B cell (primary cell): ENCODE measurements at regions not wholly inside any gene's neighbourhood (a gene's known extent, or its start where the extent isn't known, plus 50 kb on each side); places are given as distances from the start of the nearest gene placed in this dataset.

ENCODE experiments used
- ATAC-seq: fragments of 200-7000 bp; cut with Tn5 transposase; one replicate; pipeline ENCODE4 v1.10.0; 2021; ENCODE audit warnings: low read depth, mild to moderate bottlenecking, moderate number of reproducible peaks, moderate library complexity
- CTCF ChIA-PET: fragments of 350-600 bp; sonication (Branson Sonifier 250); formaldehyde crosslinking; loops from one replicate; lab custom pipeline; 2021; ENCODE audit warnings: antibody characterized with exemption, inconsistent platforms; lab: Charles Lee
- POLR2A ChIA-PET: fragments of 350-600 bp; sonication (Branson Sonifier 250); formaldehyde crosslinking; loops from one replicate; lab custom pipeline; 2021; ENCODE audit warnings: antibody characterized with exemption; lab: Charles Lee
- DNase-seq: peaks from one replicate; pipeline ENCODE4 v3.0.0; 2013
- H2AFZ ChIP-seq: 2 replicates; pipeline ENCODE4 v1.6.1; 2012; ENCODE audit warnings: mild to moderate bottlenecking, low read depth, low read length; ENCODE audit not compliant: insufficient read depth, poor library complexity, severe bottlenecking
- H3K27ac ChIP-seq, 2 donors: 1 replicate in 1 of 2; 2 replicates in 1 of 2; pipeline ENCODE4 v1.5.1; 2012 to 2013; ENCODE audit warnings: low read length in 2 of 2, mild to moderate bottlenecking in 2 of 2, moderate library complexity in 1 of 2
- H3K27me3 ChIP-seq, 4 experiments: fragments of 200-600 bp in 1 of 4; sonication (generic) in 1 of 4; replicated peaks in 1 of 4; 1 replicate in 2 of 4; 2 replicates in 2 of 4; pipeline versions ENCODE4 v1.6.1 to v1.7.0; 2013 to 2016; ENCODE audit warnings: low read length in 3 of 4, mild to moderate bottlenecking in 2 of 4, mixed read lengths in 1 of 4, moderate library complexity in 1 of 4; ENCODE audit not compliant: insufficient read depth in 4 of 4, control insufficient read depth in 3 of 4; ENCODE audit errors: control extremely low read depth in 1 of 4
- H3K36me3 ChIP-seq, 2 experiments: replicated peaks in 1 of 2; 1 replicate in 1 of 2; 2 replicates in 1 of 2; pipeline versions ENCODE4 v1.6.1 to v1.7.1; 2013; ENCODE audit warnings: low read length in 1 of 2; ENCODE audit not compliant: insufficient read depth in 2 of 2, control insufficient read depth in 1 of 2; ENCODE audit errors: control extremely low read depth in 1 of 2, extremely low read depth in 1 of 2
- H3K4me1 ChIP-seq, 2 donors: fragments of 200-600 bp in 1 of 2; sonication (generic) in 1 of 2; 1 replicate in 1 of 2; 2 replicates in 1 of 2; pipeline versions ENCODE4 v1.5.1 to v1.6.1; 2013 to 2017; ENCODE audit warnings: low read length in 2 of 2; ENCODE audit not compliant: control insufficient read depth in 2 of 2, insufficient read depth in 2 of 2
- H3K4me2 ChIP-seq: replicated peaks from 2 replicates; pipeline ENCODE3; 2012; ENCODE audit warnings: mild to moderate bottlenecking, low read depth, low read length; ENCODE audit not compliant: poor library complexity, severe bottlenecking
- H3K4me3 ChIP-seq, 5 experiments: fragments of 200-600 bp in 1 of 5; sonication (generic) in 1 of 5; 1 replicate in 3 of 5; 2 replicates in 2 of 5; pipeline versions ENCODE4 v1.5.1 to v1.7.0; 2011 to 2016; ENCODE audit warnings: low read length in 4 of 5, mild to moderate bottlenecking in 4 of 5, low read depth in 2 of 5, control low read depth in 1 of 5, moderate library complexity in 1 of 5; ENCODE audit not compliant: insufficient read depth in 1 of 5; ENCODE audit errors: control extremely low read depth in 1 of 5, extremely low read depth in 1 of 5
- H3K79me2 ChIP-seq: fragments of 200-600 bp; sonication (generic); one replicate; pipeline ENCODE4 v1.6.0; 2016; ENCODE audit warnings: low read length; ENCODE audit not compliant: control insufficient read depth, insufficient read depth
- H3K9ac ChIP-seq: fragments of 200-600 bp; sonication (generic); 2 replicates; pipeline ENCODE4 v1.6.1; 2017; ENCODE audit warnings: mild to moderate bottlenecking, low read length, moderate library complexity
- H3K9me3 ChIP-seq, 3 donors: one replicate each; pipeline versions ENCODE4 v1.6.1 to v1.7.1; 2013; ENCODE audit warnings: low read length in 2 of 3; ENCODE audit not compliant: control insufficient read depth in 2 of 3, insufficient read depth in 1 of 3; ENCODE audit errors: control extremely low read depth in 1 of 3
- H4K20me1 ChIP-seq: 2 replicates; pipeline ENCODE4 v1.6.0; 2012; ENCODE audit warnings: mild to moderate bottlenecking, low read length; ENCODE audit not compliant: insufficient read depth, control insufficient read depth, poor library complexity, severe bottlenecking
- H3K27ac Mint-ChIP-seq: one replicate; pipeline ENCODE4 v1.8.0; 2021; ENCODE audit warnings: mixed read lengths
- H3K27me3 Mint-ChIP-seq: one replicate; pipeline ENCODE4 v1.8.0; 2021; ENCODE audit warnings: mixed read lengths
- H3K4me1 Mint-ChIP-seq: one replicate; pipeline ENCODE4 v1.8.0; 2021; ENCODE audit warnings: mixed read lengths
- H3K4me3 Mint-ChIP-seq: one replicate; pipeline ENCODE4 v1.8.0; 2021; ENCODE audit warnings: mixed read lengths
- H3K9me3 Mint-ChIP-seq: one replicate; pipeline ENCODE4 v1.8.0; 2022; ENCODE audit warnings: mixed read lengths; ENCODE audit not compliant: insufficient read depth
- CTCF ChIP-seq: fragments of 200-600 bp; IDR thresholded peaks from one replicate; pipeline ENCODE4 v1.8.0; 2022; ENCODE audit warnings: antibody characterized with exemption, mild to moderate bottlenecking
- EZH2 ChIP-seq: IDR thresholded peaks from 2 replicates; pipeline ENCODE4 v1.6.1; 2012; ENCODE audit warnings: borderline replicate concordance, low read depth, mild to moderate bottlenecking, moderate library complexity, low read length; ENCODE audit not compliant: insufficient read depth, poor library complexity, severe bottlenecking
- WGBS: methylation state at CpG from one replicate; pipeline ENCODE4 v1.1.5; 2013; ENCODE audit warnings: missing lambda C conversion rate; ENCODE audit not compliant: insufficient coverage; 5-methylcytosine and 5-hydroxymethylcytosine counted together
- intact Hi-C: fragments of 100-400 bp; cut with micrococcal nuclease; formaldehyde crosslinking; loops from one replicate; pipeline ENCODE4 v1.10.0; 2022

DNA sequence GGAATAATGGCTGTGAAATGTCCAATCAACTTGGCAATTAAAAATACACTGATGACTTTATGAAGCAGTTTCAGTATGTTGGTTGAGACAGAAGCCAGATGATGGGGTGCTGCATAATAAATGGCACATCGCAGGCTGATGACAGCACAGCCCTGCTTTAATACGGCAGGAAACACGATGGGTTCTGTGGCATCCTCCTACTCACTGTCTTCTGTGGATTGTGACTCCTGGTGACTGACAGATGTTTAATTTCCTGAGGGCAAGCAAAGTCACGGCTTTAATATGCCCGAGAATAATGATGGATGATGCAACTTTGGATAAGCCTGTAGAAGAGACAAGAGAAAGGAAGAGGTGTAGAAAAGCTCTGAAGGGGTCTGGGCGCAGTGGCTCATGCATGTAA, 295.4 kb downstream of the TRIML1 start:
- Mint-ChIP-seq H3K4me1 (no peaks in the 10 kb centered on the region), H3K4me3 (no peak overlapping the region), H3K9me3 (peaks cover 16% of the 10 kb centered on the region), H3K27me3 (no peaks in the 10 kb centered on the region), H3K27ac (no peak overlapping the region)
- peaks cover 0 to 6% (median 0%) of the 10 kb centered on the region in 3 donors for H3K9me3 ChIP-seq
- TF ChIP-seq EZH2 (no peak), CTCF (no peak)
- no peak for ATAC-seq
- no peak overlapping the region for H2AFZ ChIP-seq
- no peaks in the 10 kb centered on the region for H4K20me1 ChIP-seq
- WGBS, result 86% methylated on average over 5 of the region's 6 CpGs
- intact Hi-C loops, result no loop called here
- H3K79me2 ChIP-seq, result no peaks in the 10 kb centered on the region
- H3K27me3 ChIP-seq, result no peaks in the 10 kb centered on the region
- H3K9ac ChIP-seq, result no peak overlapping the region
- no peak overlapping the region for H3K4me3 ChIP-seq
- H3K4me2 ChIP-seq, result no peak overlapping the region
- POLR2A ChIA-PET, result no interaction called here
- H3K27ac ChIP-seq, result no peak overlapping the region
- CTCF ChIA-PET, result no interaction called here
- DNase-seq, result no peak
- H3K36me3 ChIP-seq, result no peaks in the 10 kb centered on the region
- H3K4me1 ChIP-seq, result no peaks in the 10 kb centered on the region

DNA sequence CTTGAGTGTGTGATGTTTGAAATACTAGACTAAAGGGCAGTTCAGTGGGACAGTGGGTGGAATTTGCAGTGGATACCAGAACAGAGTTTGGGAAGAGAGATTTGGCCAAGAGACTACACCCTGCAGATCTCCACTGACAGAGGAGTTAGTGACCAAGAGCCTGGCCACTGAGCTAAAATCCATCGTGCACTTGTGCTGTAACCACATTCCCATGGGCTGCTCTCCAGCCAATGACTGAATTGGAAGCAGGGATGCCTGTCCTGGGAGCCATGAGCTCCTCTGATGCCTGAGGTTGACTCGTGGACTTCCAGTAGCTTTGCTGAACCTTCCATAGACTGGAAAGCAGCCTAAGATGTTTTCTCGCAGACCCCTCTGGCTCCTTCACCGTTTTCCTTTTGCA, 296.1 kb downstream of the TRIML1 start:
- CTCF ChIA-PET, result no interaction called here
- H3K4me3 Mint-ChIP-seq, result no peak overlapping the region
- H3K27me3 Mint-ChIP-seq, result no peaks in the 10 kb centered on the region
- Histone ChIP-seq H3K4me1 (no peaks in the 10 kb centered on the region), H3K9ac (no peak overlapping the region), H2AFZ (no peak overlapping the region), H3K36me3 (no peaks in the 10 kb centered on the region), H3K4me2 (no peak overlapping the region), H3K27me3 (no peaks in the 10 kb centered on the region), H3K27ac (no peak overlapping the region), H3K9me3 (peaks cover 0 to 6% (median 0%) of the 10 kb centered on the region in 3 donors), H3K79me2 (no peaks in the 10 kb centered on the region), H3K4me3 (no peak overlapping the region), H4K20me1 (no peaks in the 10 kb centered on the region)
- intact Hi-C loops, result no loop called here
- no peaks in the 10 kb centered on the region for H3K4me1 Mint-ChIP-seq
- ATAC-seq, result no peak
- no peak for DNase-seq
- H3K27ac Mint-ChIP-seq, result no peak overlapping the region
- WGBS, result 88% methylated on average over 2 of the region's 4 CpGs
- POLR2A ChIA-PET, result no interaction called here
- TF ChIP-seq EZH2 (no peak), CTCF (no peak)
- H3K9me3 Mint-ChIP-seq, result peaks cover 17% of the 10 kb centered on the region
